Mucosa of rectum (tissue), 2 donors: ENCODE measurements at regions not wholly inside any gene's neighbourhood (a gene's known extent, or its start where the extent isn't known, plus 50 kb on each side); places are given as distances from the start of the nearest gene placed in this dataset.
"Not testable (repeated sequence)": the region's sequence is repeated elsewhere in the genome, so short reads cannot be mapped to it uniquely, and the experiment has no call there.

Experiments
- H3K27ac ChIP-seq, 2 donors: one replicate each; pipeline ENCODE4 v1.7.0; 2013; ENCODE audit warnings: inconsistent platforms in 2 of 2, low read depth in 2 of 2, low read length in 2 of 2
- H3K27me3 ChIP-seq, 2 donors: one replicate each; pipeline ENCODE4 v1.7.0; 2013; ENCODE audit warnings: low read length in 2 of 2; ENCODE audit not compliant: control insufficient read depth in 2 of 2, insufficient read depth in 2 of 2
- H3K36me3 ChIP-seq, 2 donors: one replicate each; pipeline ENCODE4 v1.7.0; 2013; ENCODE audit warnings: low read length in 2 of 2; ENCODE audit not compliant: control insufficient read depth in 2 of 2, insufficient read depth in 2 of 2
- H3K4me1 ChIP-seq, 2 donors: one replicate each; pipeline ENCODE4 v1.7.0; 2013; ENCODE audit warnings: low read length in 2 of 2, mild to moderate bottlenecking in 1 of 2; ENCODE audit not compliant: control insufficient read depth in 2 of 2, insufficient read depth in 2 of 2
- H3K4me3 ChIP-seq, 2 donors: one replicate each; pipeline ENCODE4 v1.7.0; 2013; ENCODE audit warnings: low read length in 2 of 2
- H3K9ac ChIP-seq, 2 donors: one replicate each; pipeline ENCODE4 v1.7.0; 2013; ENCODE audit warnings: low read length in 2 of 2, low read depth in 1 of 2, mild to moderate bottlenecking in 1 of 2
- H3K9me3 ChIP-seq, 2 donors: one replicate each; pipeline ENCODE4 v1.7.0; 2013; ENCODE audit warnings: low read length in 2 of 2; ENCODE audit not compliant: control insufficient read depth in 2 of 2
- donor health status: healthy.
- donor health status: Normal muscosa, but diverticular disease.

- no peaks in the 10 kb centered on the region for H3K4me1 ChIP-seq
- H3K4me3 ChIP-seq, result no peak overlapping the region
- H3K9ac ChIP-seq, result no peak overlapping the region
- no peaks in the 10 kb centered on the region for H3K27me3 ChIP-seq
- no peaks in the 10 kb centered on the region for H3K36me3 ChIP-seq
- H3K9me3 ChIP-seq, result no peaks in the 10 kb centered on the region
- no peak overlapping the region for H3K27ac ChIP-seq
Observed at GRCh38 chr10:131830446-131831130, 70.2 kb upstream of the PPP2R2D start.

- no peaks in the 10 kb centered on the region for H3K9me3 ChIP-seq
Observed at GRCh38 chr10:131831561-131831960, 69.2 kb upstream of the PPP2R2D start.

GRCh38 chr10:131832056-131832685 lies 68.6 kb upstream of the PPP2R2D start:
- Histone ChIP-seq H3K27me3 (no peaks in the 10 kb centered on the region), H3K27ac (no peak overlapping the region), H3K9ac (no peak overlapping the region), H3K4me1 (no peaks in the 10 kb centered on the region), H3K4me3 (no peak overlapping the region), H3K9me3 (no peaks in the 10 kb centered on the region), H3K36me3 (no peaks in the 10 kb centered on the region)

More at GRCh38 chr10:131831561-131831960, 69.2 kb upstream of the PPP2R2D start:
- H3K9ac ChIP-seq, result no peak overlapping the region
- no peaks in the 10 kb centered on the region for H3K4me1 ChIP-seq
- H3K27ac ChIP-seq, result no peak overlapping the region
- no peaks in the 10 kb centered on the region for H3K27me3 ChIP-seq
- no peaks in the 10 kb centered on the region for H3K36me3 ChIP-seq
- H3K4me3 ChIP-seq, result no peak overlapping the region

DNA sequence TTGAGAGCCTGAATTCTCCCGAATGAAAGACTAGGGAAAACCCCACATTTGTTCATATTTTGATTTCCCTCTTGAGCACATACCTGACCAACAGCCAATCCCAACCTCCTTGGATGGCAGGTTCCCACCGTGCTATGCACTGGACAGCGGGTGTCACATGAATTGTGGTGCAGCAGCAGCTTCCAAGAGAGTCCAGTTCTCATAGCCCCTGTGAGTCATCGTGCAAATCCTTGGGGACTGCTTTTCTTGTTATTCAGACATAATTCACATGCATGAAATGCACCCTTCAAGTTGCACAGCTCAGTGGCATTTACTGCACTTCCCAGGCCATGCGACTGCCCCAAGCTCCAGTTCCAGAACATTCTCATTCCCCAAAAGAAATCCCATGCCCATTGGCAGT lies 67.8 kb upstream of the PPP2R2D start:
- H3K4me1 ChIP-seq, result no peaks in the 10 kb centered on the region
- no peaks in the 10 kb centered on the region for H3K9me3 ChIP-seq

GRCh38 chr10:131833446-131834080 lies 67.2 kb upstream of the PPP2R2D start:
- Histone ChIP-seq H3K9me3 (no peaks in the 10 kb centered on the region), H3K4me1 (no peaks in the 10 kb centered on the region), H3K27me3 (no peaks in the 10 kb centered on the region), H3K4me3 (no peak overlapping the region), H3K27ac (no peak overlapping the region), H3K36me3 (no peaks in the 10 kb centered on the region), H3K9ac (no peak overlapping the region)

More for the DNA sequence above, 67.8 kb upstream of the PPP2R2D start:
- H3K27me3 ChIP-seq, result no peaks in the 10 kb centered on the region
- H3K9ac ChIP-seq, result no peak overlapping the region
- H3K4me3 ChIP-seq, result no peak overlapping the region
- H3K36me3 ChIP-seq, result no peaks in the 10 kb centered on the region
- no peak overlapping the region for H3K27ac ChIP-seq

DNA sequence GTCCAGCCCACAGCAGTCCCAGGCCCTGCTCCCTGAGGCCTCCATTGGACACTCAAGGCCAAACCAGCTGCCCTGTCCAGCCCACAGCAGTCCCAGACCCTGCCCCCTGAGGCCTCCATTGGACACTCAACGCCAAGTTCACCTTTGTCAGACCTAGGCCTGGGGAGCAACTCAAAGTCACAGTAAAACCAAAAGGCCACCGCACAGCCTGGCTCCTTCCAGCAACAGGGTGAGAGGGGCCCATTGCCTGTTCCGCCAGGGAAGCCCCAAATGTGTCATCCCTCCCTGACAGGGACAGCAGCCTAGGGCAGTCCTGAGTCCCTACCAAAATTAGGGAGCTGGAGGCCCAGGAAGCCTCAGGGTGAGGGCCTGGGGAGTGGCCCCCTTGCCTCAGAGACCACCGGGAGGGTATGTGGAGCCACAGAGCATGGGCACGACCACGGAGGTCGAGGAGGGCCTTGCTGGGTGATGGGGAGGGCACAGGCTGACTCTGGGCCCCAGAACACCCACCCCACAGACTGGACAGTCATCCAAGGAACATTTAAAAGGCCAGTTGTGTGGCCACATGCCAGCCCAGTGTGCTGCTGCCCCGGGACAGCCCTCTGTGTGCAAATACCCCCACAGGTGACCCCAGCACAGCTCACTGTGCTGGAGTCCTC lies 66.5 kb upstream of the PPP2R2D start:
- Histone ChIP-seq H3K27me3 (no peaks in the 10 kb centered on the region), H3K9ac (no peak overlapping the region), H3K36me3 (no peaks in the 10 kb centered on the region), H3K4me3 (no peak overlapping the region), H3K4me1 (no peaks in the 10 kb centered on the region), H3K27ac (no peak overlapping the region), H3K9me3 (no peaks in the 10 kb centered on the region)

- no peaks in the 10 kb centered on the region for H3K9me3 ChIP-seq
- no peak overlapping the region for H3K27ac ChIP-seq
- no peaks in the 10 kb centered on the region for H3K4me1 ChIP-seq
- no peak overlapping the region for H3K4me3 ChIP-seq
- H3K36me3 ChIP-seq, result no peaks in the 10 kb centered on the region
- no peaks in the 10 kb centered on the region for H3K27me3 ChIP-seq
- H3K9ac ChIP-seq, result no peak overlapping the region
Observed at GRCh38 chr10:131838966-131839742, 61.7 kb upstream of the PPP2R2D start.

DNA sequence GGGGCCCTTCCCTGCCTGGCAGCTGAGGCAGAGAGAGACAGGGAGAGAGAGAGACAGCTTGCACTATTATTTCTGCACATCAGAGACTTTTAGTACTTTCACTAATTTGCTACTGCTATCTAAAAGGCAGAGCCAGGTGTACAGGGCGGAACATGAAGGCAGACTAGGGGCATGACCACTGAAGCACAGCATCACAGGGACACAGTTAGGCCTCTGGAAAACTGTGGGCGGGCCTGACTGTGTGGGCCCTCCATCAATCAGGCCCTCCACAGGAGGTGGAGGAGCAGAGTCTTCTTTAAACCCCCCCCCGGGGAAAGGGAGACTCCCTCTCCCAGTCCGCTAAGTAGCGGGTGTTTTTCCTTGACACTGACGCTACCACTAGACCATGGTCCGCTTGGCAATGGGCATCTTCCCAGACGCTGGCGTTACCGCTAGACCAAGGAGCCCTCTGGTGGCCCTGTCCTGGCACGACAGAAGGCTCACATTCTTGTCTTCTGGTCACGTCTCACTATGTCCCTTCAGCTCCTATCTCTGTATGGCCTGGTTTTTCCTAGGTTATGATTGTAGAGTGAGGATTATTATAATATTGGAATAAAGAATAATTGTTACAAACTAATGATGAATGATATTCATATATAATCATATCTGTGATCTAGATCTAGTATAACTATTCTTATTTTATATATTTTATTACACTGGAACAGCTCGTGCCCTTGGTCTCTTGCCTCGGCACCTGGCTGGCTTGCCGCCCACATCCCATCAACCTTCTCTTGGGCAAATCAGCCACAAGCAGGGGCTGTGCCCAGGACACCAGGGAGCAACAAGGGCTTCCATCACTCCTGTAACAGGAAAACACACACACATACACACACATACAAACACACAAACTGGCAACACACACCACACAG lies 60.7 kb upstream of the PPP2R2D start:
- H3K27me3 ChIP-seq, H3K4me3 ChIP-seq, H3K4me1 ChIP-seq, H3K9ac ChIP-seq, H3K27ac ChIP-seq, H3K9me3 ChIP-seq, H3K36me3 ChIP-seq: not testable (repeated sequence)

DNA sequence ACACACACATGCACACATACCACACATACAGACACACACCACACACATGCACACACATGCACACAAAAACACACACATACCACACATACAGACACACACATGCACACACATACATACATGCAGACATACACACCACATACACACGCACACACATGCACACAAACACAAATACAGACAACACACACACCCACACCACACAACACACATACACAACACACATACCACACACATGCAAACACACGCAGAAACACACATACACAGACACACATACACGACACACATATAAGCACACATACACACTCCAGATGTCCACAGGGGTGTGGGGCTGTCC lies 60.1 kb upstream of the PPP2R2D start:
- no peaks in the 10 kb centered on the region for H3K9me3 ChIP-seq
- no peak overlapping the region for H3K4me3 ChIP-seq
- no peaks in the 10 kb centered on the region for H3K4me1 ChIP-seq
- no peaks in the 10 kb centered on the region for H3K36me3 ChIP-seq
- H3K27me3 ChIP-seq, result no peaks in the 10 kb centered on the region
- H3K9ac ChIP-seq, result no peak overlapping the region
- H3K27ac ChIP-seq, result no peak overlapping the region
